ENCODE measurements at regions not wholly inside any gene's neighbourhood (a gene's known extent, or its start where the extent isn't known, plus 50 kb on each side); places are given as distances from the start of the nearest gene placed in this dataset.
A peak's percentile ranks its signal among the peaks of the same experiment; 100 is the strongest.
"Not testable (repeated sequence)": the region's sequence is repeated elsewhere in the genome, so short reads cannot be mapped to it uniquely, and the experiment has no call there.

- dilution Hi-C loops (cut with HindIII; ENCODE audit: low sequenced_read_pairs, unreplicated experiment); H4K91ac ChIP-seq (ENCODE audit: insufficient read depth, low read depth, low read length); H3K27me3 ChIP-seq (ENCODE audit: control insufficient read depth, insufficient read depth, low read length); H4K5ac ChIP-seq (ENCODE audit: low read depth, low read length); H2AFZ ChIP-seq (replicated peaks; ENCODE audit: low read length, poor library complexity); H3K79me1 ChIP-seq (ENCODE audit: low read depth in 1 of 2, low read length in 2 of 2); H4K8ac ChIP-seq (ENCODE audit: low read depth in 2 of 2, low read length in 2 of 2); H3K14ac ChIP-seq (replicated peaks; ENCODE audit: low read depth, low read length); H2BK120ac ChIP-seq (ENCODE audit: low read depth, low read length); H3K9me1 ChIP-seq (ENCODE audit: insufficient read depth, low read length); H2BK20ac ChIP-seq (ENCODE audit: low read depth, low read length); ATAC-seq (ENCODE audit: low read depth); H3K56ac ChIP-seq (ENCODE audit: extremely low read depth, insufficient read depth, low read length); H3K27ac ChIP-seq (ENCODE audit: insufficient read depth, low read length); H3K18ac ChIP-seq (ENCODE audit: low read depth, low read length); CTCF ChIA-PET; H3K4me2 ChIP-seq (ENCODE audit: low read depth, low read length); H3K23ac ChIP-seq (ENCODE audit: low read depth, low read length); H2BK15ac ChIP-seq (ENCODE audit: low read depth, low read length); intact Hi-C loops (cut with micrococcal nuclease); H4K20me1 ChIP-seq (ENCODE audit: insufficient read depth, low read length); H3K9me3 ChIP-seq (ENCODE audit: control insufficient read depth, insufficient read depth, low read length); in situ Hi-C loops (cut with MboI; ENCODE audit: low sequenced_read_pairs); BruUV-seq (replicated peaks); H3K4me3 ChIP-seq (ENCODE audit: insufficient read depth, low read depth, low read length); H2AK9ac ChIP-seq (replicated peaks; ENCODE audit: low read depth, low read length, poor library complexity); H2AK5ac ChIP-seq (ENCODE audit: low read depth, low read length); H3K4me1 ChIP-seq (ENCODE audit: control insufficient read depth, insufficient read depth, low read length); H3K36me3 ChIP-seq (ENCODE audit: control insufficient read depth, insufficient read depth, low read length); POLR2A ChIA-PET (ENCODE audit: unreplicated experiment); DNase-seq; H3K9ac ChIP-seq (ENCODE audit: low read depth, low read length); H3K4ac ChIP-seq (ENCODE audit: low read depth, low read length): not testable (repeated sequence)
- H2BK5ac ChIP-seq (ENCODE audit: low read depth, low read length, poor library complexity, severe bottlenecking) = peak overlapping the region; percentile 39
- 82% methylated on average over 2 of the region's 2 CpGs; no CpG with 5 or more reads in 1 of the 2 experiments for WGBS, 2 experiments (ENCODE audit: extremely low coverage in 2 of 2, insufficient read length in 1 of 2)
Observed at GRCh38 chr19:30067956-30068506, 126.0 kb downstream of the URI1 start.

All from IMR-90 (cell line).